Stimulated activated naive CD4-positive, alpha-beta T cell treated with Interleukin-2 at 50 U/mL for 16 hours (primary cell): ENCODE measurements at regions not wholly inside any gene's neighbourhood (a gene's known extent, or its start where the extent isn't known, plus 50 kb on each side); places are given as distances from the start of the nearest gene placed in this dataset.
"Not testable (repeated sequence)": the region's sequence is repeated elsewhere in the genome, so short reads cannot be mapped to it uniquely, and the experiment has no call there.

Experiments used
- DNase-seq: peaks from one replicate; lab custom pipeline; 2025; lab: John Stamatoyannopoulos, UW

DNA sequence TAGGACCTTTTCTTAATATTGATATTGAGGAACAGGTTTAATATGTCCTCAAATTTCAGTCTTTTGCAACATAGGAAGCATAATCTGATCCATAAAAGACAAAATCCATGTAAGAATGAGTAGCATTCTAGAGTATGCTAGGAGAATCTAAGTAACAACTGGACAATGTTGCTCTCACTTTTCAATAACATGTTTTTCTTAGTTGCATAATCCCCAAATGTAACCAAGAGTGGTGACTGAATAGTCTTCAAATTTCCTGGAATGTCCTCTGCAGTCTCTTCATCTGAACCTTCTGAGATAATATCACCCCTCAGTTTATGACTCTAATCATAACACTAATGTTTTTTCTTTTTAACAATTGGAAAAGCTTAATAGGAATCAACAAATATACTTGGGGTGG is 110.0 kb upstream of the ZEB2 start:
- DNase-seq, result no peak

GRCh38 chr2:144628566-144628965 is 108.6 kb upstream of the ZEB2 start:
- no peak for DNase-seq

- no peak for DNase-seq
Measured at GRCh38 chr2:144625626-144626025, 105.7 kb upstream of the ZEB2 start.

DNA sequence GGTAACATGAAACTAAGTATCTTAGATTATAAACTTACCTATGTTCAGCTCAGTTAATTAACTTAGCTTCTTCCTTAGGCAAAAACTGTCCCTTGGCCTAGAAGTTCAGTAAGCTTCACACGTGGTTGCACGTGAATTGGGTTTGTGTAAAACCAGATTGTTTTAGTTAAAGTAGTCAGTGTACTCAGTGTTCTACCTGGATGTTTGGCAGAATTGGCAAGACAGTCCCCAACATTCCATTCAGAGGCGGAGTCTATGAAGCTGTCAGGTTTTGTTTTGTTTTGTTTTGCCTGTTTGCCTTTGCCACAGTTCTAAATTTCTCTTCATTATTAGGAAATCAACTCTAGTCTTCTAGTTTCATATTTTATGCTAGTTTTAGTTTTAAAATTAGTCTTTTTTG is 105.3 kb upstream of the ZEB2 start:
- DNase-seq, result no peak

DNA sequence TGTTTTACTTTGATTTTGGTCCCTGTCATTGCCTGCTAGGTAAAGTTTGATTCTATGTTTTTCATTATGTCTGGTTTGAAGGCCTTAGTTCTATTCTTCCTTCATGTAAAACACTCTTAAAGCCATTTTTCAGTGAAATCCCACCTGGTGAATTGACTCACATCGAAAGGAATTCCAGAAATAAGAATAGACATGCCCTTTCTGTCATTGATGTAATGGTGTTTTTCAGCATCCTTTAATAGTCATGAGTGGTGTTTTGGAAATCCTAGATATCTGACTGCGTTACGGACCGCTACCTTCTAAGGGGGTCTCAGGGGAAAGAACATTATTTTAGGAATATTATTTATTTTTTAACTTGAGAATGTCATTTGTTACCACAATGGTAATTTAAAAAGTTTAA is 104.5 kb upstream of the ZEB2 start:
- no peak for DNase-seq

DNA sequence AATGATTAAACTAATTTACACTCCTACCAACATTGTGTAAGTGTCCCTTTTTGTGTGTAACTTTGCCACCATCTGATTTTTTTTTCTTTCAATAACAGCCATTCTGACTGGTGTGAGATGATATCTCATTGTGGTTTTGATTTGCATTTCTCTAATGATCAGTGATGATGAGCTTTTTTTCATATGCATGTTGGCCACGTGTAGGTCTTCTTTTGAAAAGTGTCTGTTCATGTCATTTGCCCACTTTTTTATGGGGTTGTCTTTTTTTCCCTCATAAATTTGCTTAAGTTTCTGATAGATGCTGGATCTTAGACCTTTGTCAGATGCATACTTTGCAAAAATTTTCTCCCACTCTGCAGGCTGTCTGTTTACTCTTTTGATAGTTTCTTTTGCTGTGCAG is 102.5 kb upstream of the ZEB2 start:
- not testable (repeated sequence) for DNase-seq

GRCh38 chr2:144621266-144621665 is 101.3 kb upstream of the ZEB2 start:
- no peak for DNase-seq

DNA sequence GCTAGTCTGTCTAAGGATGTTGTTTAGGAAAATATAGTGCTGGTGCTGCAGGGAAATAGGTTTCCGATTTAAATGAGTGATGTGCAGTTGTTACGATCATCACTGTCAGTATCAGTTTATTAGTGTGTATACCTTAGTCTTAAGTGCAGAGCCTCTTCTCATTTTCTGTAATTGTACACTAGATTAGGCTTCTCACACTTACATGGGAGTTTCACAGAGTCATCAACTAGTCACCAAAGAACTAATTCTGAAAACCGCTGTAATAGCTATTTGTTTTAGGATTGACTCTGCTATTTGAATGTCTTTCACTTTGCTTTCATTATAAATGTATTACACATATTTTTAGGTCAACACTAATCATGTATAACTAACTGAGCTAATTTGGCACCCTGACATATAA is 99.8 kb upstream of the ZEB2 start:
- no peak for DNase-seq

DNA sequence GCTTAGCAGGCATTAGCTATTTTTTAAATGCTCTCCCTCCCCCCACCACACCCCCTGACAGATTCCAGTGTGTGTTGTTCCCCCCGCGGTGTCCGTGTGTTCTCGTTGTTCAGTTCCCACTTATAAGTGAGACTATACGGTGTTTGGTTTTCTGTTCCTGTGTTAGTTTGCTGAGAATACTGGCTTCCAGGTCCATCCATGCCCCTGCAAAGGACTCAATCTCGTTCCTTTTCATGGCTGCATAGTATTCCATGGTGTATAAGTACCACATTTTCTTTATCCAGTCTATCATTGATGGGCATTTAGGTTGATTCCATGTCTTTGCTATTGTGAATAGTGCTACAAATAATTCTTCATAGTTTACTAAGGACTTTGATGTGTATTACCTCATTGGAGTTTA is 97.3 kb upstream of the ZEB2 start:
- not testable (repeated sequence) for DNase-seq

DNA sequence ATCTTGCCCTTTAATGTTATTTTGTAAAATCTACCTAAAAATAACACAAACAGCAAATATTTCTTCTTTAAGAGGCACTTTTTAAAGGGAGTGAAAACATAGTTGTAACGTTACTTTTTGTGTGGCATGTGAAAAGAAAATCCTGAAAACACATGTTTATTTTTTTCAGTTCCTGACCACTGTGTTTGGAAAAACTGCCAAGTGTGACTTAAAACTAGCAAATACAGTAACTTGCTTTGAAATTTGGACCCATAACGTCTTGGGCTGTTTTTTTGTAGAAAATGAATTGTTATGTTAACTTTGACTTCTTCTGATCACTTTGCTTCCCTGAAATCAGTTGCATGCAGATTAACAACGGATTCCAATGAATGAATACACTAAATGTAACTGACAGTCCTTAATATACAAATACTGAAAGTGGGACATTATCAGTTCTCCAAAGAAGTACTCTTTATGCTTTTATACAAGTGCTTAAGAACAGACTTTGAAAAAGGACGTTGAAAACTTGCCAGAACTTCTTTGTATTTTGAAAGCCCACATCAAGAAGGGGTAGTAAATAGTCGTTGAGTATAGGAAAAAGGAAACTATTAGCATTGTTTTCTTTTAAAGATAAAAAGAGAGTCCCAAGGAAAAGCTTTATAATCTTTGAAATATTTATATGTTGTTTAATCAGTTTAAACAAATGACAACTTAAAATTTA is 96.1 kb upstream of the ZEB2 start:
- DNase-seq, result no peak

- DNase-seq, result no peak
Measured at GRCh38 chr2:144607891-144608521, 88.1 kb upstream of the ZEB2 start.

- DNase-seq, result no peak
Measured at GRCh38 chr2:144607099-144607498, 87.2 kb upstream of the ZEB2 start.

GRCh38 chr2:144606466-144607095 is 86.7 kb upstream of the ZEB2 start:
- DNase-seq, result no peak

- DNase-seq, result no peak
Measured at GRCh38 chr2:144605231-144605840, 85.4 kb upstream of the ZEB2 start.

DNA sequence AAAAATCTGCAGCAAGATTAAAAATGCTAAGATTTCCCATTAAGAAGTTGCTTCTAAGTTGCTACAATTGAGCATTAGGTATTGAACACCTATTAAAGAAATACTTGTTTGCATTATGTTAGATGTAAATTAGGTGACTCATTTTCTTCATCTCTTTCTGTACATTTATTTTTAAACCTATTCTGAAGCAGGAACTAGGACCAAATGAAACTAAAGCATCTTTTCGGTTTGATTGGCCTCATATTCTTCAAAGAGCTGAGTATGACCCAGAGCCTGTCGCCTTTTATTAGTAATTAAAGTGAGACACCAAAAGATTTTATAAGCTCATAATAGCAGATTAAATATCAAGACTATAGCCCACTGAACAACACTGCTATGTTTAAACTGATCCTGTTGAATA is 83.4 kb upstream of the ZEB2 start:
- DNase-seq, result no peak

GRCh38 chr2:144598906-144599305 is 79.0 kb upstream of the ZEB2 start:
- DNase-seq, result no peak

DNA sequence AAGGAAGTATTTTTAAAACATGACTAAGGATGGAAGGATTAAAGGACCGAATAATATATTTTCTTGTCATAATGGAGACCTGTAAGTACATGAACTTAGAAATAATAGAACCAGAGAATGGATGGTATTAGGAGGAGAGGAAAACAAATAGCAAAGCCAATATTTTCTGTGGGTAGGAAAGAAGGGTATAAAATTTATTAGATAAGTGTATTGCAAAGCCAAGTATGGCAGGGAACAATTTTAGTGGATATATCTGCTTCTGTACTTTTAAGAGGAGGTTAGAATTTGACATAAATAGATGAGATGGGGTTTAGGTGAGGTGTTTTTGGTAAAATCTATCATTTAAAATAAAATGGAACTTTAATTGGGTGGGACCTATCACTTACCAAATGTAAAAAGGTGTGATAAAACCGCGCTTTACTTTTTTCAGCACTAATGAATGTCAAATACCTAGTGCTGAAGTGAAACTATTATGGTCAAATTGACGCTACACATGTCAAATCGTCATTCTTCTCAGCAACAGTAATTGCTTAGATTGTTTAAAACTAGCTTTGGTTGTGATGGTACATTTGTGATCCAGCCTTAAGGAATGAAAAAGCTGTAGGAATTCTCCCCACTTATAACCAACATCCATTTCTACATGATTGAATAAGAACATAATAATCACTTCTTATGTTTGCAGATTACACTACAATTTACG is 78.1 kb upstream of the ZEB2 start:
- DNase-seq, result no peak

- no peak for DNase-seq
Measured at GRCh38 chr2:144597388-144597787, 77.5 kb upstream of the ZEB2 start.

- DNase-seq, result no peak
Measured at GRCh38 chr2:144596073-144596871, 76.4 kb upstream of the ZEB2 start.

DNA sequence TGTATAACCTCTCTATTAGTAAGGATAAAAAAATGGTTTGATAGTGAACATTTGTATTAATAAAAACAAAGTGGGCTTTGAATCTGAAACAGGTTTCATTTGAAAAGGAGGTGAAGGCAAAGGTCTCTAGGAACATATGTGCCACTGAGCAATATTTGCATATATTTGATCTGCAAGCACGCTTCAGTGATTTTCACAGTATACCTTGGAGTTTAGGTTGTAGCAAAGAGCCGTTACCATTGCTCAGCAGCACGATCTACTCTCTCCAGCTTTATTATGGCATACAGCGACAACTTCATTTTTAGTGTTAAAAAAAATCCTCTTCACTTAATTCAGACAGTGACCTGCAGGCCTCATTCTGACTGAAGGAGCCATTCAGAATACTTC is 75.8 kb upstream of the ZEB2 start:
- no peak for DNase-seq

GRCh38 chr2:144595279-144595678 is 75.4 kb upstream of the ZEB2 start:
- DNase-seq, result no peak

DNA sequence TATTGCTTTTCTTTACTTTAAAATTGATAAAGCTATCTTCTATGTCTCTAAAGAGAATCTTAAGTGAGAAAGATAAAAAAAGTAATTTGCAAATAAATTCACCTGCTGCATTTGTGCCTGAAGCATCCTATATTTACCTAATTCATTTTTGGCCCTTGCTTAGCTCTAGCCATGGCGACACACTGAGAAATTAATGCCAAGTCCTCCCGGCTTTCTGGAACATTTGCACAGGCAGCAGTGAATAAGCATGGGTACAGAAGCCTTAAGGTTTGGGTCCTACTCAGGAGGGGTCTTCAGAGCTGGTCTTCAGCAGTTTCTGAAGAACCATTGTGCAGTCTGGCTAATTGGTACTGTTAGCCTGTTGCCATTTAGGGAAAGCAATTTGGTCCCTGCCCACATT is 73.9 kb upstream of the ZEB2 start:
- DNase-seq, result no peak
